ENCODE measurements at regions not wholly inside any gene's neighbourhood (a gene's known extent, or its start where the extent isn't known, plus 50 kb on each side); places are given as distances from the start of the nearest gene placed in this dataset.

DNA sequence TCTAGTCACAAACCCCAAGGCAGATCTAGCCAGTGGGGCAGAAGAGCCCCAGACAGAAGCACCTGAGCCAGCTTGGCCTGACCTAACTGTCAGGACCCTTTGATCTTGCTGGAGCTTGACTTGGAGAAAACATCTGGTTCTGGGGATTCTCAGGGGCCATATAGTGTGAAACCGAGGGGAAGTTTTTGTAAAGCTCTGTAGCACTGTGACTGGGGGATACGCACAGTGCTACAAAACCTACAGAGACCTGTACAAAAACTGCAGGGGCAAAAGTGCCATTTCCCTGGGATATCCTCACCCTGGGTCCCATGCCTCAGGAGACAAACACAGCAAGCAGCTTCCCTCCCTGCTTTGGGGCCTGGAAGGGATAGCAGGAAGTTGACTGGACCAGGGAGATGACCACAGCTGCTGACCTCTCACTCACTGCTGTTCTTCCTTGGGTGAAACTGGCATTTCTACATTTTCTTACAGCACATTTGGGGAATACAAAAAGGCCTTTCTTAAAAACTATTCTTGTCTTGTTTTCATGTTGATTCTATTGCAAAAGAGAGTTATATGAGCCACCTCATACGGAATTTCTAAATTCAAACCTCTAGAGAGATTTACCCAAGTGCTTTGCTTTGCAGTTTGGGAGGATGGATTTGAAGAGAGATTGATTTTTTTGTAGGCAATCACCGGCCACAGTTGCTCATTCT is 140.0 kb downstream of the DAD1 start:
- DNase-seq: no peak

DNA sequence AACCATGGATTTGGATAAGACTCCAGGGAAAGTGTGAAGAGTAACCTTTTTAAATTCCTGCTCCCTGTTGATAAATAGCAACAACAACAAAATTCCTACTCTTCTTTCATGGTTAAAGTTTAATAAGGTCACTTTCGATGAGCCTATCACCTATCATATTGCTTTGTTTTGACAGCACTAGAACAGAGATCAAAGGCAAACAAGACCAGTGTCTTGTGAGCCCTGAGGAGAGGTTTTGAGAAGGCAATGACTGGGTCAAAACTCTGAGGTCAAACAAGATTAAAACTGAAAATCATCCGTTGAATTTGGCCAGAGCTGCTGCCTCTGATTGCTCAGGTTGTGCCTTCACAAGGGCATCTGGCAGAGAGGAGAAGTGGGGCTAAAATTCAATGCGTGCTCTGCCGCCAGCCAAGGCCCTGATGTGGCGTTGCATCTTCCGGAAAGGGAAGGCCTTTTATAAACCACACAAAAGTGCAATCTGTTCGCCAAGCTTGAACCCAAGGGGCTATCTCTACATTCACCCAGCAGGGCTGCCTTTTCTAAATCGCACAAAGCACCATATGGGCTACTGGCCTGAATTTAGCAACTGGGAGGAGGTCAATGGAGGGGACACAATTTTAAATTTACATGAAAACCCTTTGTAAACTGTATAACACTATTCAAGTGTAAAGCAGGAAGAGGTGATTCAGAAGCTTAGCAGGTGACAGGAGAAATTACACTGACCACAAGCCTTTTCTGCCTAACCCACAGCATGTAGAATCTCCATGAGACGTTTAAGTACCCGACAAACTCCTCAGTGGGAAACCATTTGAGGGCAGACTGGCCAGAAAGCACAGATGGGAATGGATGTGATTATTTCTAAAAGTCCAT is 140.8 kb downstream of the DAD1 start:
- DNase-seq: no peak

DNA sequence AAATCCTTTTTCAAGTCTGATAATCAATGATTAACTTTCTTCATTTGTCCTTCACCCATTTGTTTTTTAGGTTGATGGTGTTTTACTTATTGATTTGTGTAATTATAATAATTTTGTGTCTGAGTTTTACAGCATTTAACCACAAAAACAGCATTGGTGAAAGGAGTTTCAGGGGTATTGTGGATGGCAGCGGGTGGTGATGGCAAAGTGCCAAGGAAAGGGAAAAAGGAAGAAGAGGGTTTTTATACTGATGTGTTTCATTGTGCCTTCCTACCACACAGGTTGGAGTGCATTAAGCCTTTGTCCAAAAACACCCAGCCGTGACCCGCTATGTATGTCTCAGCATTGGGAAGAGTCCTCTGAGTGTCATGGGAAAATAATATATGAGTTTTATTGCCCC is 150.3 kb downstream of the DAD1 start:
- DNase-seq: no peak

DNA sequence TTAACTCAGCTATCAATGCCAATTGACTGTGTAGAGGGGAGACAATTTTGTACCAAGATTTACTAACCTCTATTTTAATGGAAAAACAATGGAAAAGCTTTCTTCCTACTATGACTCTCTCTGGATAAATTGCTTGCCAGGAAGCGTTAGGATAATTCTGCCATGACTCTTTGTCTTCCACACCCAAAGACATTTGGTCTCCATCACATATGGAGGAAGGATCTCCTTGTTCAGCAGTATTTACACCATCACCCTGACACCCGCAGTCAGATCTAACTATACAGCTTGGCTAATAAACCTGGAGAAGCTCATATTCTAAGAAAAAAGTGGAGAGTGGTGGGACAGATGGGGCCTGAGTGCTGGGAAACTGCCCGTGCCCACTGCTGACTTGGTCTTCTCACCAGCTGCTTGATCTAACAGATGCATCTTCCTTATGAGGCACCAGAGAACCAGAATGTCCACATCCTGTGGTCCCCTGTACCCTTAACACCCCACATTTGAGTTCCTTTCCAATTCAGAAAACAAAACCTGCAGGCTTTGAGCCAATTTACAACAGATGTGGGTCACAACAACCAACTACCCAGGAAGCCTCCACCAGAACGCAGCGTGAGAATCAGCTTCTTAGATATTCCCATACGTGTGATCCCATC is 154.0 kb downstream of the DAD1 start:
- no peak for DNase-seq

DNA sequence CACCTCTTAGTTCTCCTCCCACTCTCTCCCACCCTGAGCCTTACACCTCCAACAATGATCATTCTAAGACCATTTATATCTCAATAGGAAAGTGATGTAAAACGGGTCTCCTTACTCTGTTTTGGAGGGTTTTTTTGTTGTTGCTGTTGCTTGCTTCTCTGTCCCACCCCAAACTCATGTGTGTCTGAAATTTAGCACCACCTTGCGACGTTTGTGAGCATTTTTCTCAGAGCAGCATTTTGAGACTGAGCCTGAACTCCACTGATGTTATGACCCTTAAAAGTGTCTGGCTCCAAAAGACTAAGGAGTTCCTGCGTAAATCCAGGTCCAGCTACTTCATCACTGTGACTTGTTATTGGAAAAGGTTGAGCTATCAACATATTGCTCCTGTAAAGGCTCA is 155.0 kb downstream of the DAD1 start:
- DNase-seq: no peak

DNA sequence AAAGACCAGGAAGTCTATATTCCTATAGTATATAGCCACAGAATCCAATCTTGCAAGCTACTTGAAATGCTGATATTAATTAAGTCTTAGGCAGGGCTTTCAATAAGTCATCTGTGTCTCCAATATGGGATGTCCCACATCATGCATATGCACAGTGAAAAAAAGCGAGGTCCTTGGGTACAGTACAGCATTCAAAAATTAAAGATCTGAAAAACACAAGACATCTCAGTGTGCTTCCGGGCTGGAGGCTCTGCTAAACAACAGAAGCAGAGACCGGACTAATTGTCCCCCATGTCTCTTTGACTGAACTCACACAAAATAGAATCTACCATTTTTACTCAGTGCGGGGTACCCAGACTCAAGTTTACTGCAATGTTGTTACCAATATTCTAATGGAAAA is 156.0 kb downstream of the DAD1 start:
- no peak for DNase-seq

DNA sequence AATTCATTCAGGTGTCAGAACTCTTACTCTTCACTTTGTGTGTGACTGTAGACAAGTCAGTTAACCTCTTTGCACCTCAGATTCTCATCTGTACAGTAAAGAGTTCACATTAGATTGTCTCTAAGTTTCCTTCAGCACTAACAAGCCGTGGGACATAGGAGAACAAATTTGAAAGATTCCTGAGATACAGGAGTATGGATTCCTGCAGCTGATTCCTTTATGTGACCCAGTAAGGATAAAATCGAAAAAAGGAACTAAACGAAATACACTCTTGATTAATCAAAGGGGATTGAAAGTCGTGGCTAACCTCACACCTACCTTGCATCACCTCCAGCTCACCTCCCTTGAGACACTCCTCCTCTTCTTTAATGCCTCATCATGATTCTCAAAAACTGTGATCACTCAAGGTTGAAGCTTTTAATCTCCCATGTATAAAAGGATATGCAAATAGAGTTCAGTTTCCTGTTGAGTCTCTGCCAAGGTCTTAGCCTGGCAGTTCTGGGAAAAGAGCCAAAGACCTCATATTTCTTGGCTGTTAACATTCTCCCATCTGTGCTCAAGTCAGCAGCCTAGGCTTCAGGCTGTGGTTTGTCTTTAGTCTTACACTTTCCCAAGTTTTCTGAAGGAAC is 156.6 kb downstream of the DAD1 start:
- DNase-seq: no peak

DNA sequence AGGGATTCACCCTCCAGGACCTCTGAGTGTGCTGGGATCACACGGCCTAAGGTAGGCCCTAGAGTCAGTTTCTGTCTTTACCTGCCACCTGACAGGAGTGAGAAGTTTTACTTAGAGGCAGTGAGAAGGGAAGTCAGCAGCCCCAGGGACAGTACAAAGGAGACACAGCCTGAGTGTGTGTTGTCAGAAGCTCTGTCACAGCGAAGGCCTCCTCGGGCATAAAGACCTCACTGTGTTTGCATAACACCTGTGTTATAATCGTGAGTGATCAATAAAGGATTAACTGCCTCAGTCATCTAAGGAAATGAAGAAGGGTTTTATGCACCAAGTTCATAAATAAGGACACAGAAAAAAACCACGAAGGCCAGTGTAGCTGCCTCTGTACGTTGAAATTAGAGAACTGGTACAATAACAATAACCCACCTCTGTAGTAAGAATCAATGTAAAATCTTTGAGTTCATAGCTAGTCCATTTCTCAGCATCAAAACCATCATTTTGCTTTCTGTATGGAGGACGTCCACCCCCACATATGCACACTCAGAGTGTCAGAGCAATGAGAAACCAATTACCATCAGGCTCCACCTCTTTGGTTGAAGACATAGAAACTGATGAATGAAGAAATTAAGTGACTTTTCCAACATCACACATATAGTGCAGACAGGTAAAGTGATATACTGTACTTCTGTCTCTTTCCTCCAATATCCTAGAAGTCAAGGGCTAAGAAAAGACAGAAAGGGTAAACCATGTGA is 159.3 kb downstream of the DAD1 start:
- no peak for DNase-seq

DNA sequence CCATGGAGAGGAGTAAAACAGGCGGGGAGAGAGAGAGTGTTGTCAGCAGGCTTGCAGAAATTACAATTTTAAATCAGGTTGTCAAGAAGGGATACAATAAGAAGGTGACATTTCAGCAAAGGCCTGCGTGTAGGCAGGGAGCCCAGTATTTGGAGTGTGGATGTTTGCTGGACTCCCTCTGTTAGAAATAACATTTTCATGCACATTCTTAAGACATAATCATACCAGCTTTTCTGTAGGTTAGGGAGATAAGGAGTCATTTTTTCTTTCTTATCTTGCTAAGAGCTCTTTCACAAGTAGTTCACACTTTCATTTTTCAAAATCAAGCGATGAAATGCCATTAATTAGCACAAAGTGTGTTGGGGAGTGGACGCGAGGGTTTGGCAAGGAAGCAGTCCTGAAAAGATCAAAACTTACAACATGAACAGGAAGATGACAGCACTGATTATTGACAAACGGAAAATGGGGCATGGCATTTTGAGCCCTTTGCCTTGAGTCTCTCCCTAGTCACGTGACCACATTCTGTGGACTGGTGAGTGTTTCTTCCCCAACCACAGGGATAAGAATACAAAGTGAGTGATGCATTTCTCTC is 160.2 kb downstream of the DAD1 start:
- no peak for DNase-seq

DNA sequence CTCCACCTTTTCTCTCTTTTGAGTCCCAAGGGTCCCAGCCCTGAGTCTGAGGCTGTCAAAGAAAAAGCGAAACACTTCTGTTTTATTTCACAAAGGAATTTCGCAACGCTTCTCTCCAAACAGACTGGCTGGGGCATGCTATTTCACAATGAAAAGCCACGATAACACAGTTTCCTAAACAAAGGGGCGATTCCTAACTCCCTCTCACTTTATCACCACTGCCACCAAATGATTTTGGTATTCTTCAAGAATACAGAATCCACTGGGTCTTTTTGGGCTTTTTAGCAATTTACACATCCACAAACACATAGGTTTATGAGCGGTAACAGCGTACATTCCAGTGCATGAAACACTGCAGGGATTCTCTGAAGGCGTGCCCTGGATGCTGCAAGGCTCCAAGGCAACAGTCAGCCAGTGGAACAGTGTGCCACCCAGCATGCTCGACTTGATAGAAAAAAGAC is 161.2 kb downstream of the DAD1 start:
- DNase-seq: no peak

DNA sequence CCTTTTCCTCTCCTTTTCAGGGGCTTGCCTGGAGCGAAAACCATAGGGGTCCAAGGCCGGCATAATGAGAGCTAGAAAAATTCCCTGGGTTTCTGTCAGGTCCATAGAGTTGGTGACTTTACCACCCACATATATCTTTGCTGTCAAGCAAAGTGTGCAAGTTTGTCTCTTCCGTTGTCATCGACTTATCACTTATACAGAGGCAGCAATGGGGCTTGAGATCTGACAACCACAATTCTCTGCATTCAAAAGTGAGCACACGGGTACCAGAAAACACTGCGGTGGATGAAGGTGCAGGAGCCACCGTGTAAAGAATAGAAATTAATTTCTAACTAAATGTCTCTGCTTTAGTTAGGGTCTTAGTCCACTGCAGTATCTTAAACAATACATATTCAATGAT is 162.3 kb downstream of the DAD1 start:
- no peak for DNase-seq

DNA sequence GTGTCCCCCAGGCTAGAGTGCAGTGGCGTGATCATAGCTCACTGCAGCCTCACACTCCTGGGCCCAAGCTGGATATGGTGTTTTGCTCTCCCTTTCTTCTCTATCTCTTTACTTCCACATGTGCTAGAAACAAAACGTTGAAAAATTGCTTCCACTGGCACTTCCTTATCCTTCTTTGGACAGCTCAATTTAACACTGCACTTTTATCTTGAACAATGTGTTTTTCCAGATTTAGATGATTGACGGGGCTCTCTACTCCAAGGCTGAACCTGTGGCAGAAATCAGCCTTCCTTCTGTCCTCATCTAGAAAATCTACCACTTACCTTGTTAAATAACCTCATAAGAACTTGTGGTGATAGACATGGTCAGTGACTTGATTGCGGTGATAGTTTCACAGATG is 165.1 kb downstream of the DAD1 start:
- no peak for DNase-seq

DNA sequence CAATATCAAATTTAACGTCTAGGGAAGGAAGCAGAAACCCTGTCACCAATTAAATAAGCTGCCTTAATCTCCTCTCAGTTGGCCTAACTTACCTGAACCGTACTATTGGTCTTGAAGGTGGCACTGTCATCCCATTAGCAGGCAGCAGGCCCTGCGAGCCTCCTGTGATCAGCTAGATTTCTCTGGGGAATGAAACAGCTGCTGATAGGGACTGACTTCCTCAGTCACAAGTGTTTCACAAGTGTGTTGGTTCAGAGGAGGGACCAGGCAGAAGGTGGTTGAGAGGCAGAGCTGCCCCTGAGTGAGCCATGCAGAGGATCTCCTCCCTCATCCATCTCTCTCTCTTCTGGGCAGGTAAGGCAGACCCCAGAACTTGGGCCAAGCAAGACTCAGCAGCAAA is 166.8 kb downstream of the DAD1 start:
- DNase-seq: no peak

DNA sequence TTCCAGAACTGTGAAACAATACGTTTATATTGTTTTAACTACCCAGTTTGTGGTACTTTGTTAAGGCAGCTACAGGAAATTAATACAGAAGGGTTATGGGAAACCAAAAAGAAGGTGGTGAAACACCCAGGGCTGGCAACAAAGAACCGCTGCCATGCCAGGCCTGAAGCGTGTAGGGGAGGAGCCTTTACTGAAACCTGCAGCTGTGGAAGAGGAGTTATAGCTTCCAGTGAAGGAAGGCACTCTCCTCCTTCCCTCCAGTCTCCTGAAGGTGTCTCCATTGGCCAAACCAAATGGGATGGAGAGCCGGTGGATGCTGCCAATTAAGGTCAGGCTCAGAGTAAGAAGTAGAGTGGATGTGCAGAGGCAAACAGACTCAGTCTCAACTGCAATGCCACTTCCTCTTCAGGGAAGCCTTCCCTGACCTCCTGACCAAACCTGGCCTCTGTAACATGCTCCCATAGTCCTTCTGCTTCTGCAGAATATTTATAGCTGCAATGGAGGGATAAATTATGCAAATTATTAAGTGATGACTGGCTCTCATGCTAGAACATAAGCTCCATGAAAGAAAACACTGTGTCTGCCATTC is 168.3 kb downstream of the DAD1 start:
- DNase-seq: no peak

DNA sequence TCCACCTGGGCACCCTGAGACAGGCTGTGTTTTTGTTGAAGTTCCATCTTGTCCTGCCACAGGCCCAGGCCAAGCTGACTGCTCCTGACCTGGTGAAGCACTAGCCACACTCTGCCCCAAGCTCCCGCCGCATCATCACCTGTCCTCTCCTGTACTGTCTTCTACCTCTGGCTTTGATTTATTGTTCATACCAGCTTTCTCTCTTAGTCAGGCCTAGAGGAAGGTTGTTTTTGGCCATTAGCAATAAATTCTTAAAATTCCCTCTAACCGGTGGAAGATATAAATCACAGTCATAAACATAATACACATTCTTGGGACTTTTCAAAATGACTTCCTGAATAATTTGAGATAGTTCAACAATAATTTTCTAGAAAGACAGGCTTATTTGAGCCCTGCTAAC is 169.4 kb downstream of the DAD1 start:
- DNase-seq: no peak

DNA sequence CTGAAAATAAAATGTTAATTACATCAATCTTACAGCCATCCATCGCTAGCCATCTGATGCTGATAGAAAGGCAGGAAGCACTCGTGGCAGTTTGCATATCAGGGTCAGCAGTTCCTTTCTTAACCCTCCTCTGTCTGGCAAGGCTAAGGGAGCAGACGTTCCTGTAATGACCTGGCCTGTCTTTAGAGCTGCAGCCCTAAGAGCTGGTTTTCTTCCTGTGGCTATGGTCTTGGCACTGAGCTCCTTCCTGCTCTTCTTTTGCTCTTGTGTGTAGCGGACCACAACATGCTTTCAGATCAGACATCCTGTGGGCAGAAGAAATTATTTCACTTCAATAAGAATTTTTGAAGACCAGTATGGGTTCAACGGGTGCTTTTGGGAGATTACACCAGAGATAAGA is 170.4 kb downstream of the DAD1 start:
- no peak for DNase-seq

DNA sequence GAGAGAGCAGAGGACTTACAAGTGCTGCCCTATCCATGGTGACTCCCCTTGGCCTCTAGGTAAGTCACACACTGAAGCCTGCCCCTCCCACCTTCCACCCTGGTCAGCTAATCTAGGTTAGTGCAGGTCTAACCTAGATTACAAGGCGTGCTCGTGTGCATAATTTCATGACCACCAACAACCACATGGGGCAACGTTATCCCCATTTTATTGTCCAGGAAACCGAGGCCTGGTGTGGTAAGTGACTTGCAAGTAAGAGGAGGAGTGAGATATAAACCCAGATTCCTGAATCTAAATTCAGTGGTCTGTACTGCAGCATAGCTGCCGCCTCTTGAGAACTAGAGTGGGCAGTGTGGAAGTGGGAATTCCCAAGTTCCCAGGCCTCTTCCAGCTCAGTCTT is 171.1 kb downstream of the DAD1 start:
- DNase-seq: no peak

DNA sequence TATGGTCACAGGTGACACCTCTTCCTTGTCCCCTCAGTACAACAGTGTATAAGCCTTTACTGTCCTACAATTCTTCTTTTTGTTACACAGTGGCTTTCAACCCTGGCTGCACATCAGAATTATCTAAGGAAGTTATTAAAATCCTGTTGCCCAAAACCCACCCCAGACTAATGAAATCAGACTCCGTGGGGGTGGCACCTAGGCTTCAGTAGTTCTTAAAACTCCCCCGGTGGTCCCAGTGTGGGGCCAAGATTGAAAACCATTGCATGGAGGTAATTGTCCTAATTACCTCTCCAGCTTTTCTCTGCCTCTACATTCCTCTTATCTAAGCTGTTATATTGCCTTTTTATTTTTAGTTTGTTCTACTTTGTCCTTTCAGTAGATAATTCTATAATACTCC is 172.8 kb downstream of the DAD1 start:
- DNase-seq: no peak

DNA sequence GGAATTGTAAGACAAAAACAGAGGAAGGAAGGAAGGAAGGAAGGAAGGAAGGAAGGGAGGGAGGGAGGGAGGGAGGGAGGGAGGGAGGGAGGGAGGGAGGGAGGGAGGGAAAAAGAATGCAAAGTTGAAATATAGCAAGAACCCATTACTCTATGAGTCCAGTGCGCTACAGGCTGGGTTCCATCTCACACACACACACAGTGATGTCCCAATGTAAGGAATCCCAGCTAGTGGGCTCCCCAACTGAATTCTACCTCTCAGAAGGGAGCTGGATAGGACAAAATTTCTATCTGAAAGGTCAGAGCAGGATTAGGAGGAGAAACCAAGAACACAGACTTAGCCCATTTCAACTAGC is 173.4 kb downstream of the DAD1 start:
- no peak for DNase-seq

DNA sequence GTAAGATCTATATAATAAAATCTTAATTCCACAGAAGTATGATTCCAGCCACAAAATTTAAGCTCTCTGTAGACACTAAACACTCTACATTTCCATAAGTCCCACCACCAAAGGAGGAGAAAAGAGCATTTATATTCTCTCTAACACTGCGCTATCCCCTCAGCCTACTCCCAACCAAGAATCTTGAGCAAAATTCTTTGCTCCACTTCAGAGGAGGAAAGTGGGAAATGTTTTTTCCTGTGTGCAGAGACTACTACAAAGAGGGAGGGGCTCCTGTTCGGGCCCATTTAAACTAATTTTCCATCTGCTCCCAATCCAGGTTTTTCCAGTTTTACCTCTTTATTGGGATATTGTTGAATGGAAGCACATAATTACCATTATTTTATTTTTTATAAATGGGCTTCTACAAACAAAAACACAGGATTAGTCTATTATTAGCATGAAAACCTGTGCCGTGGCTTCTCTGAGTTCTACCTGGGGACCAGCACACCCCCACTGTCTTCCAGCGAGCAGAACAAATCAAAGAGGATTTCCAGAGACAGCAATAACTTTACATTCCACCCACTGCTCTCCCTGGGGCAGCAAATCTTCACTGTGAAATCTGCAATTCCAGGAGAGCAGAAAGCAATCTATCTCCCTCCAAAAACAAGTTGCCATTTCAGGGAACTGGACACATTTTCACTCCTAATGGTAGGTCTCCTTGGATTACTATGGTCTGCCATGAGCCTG is 174.0 kb downstream of the DAD1 start:
- no peak for DNase-seq

DNA sequence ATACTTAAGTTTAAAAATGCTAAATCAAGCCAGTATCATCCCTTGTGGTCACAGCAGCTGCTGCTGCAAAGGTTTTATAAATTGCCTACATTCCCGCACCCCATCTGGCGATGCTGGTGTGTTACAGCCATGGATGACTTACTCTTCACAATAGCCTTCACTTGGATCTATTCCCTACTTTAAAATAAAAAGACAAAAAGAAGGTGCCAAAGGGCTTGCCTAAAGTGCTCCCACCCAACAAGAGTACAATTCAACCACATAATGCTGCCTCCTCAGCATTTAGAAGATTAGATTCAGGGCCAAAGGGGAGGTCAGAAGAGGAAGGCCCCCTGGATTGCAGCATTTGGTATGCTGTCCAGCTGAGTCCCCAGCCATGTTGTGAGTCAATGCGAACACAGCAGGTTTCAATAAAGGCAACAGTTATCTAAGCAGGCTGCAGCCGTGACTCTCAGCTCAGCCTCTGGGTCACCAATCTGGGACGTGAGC is 176.1 kb downstream of the DAD1 start:
- no peak for DNase-seq

Data from stimulated activated CD4-positive, alpha-beta T cell treated with anti-CD3 and anti-CD28 coated beads, Interleukin-4, amount 100 ng/mL, for 4 hours (primary cell).